ENCODE measurements at regions not wholly inside any gene's neighbourhood (a gene's known extent, or its start where the extent isn't known, plus 50 kb on each side); places are given as distances from the start of the nearest gene placed in this dataset.
"Not testable (repeated sequence)": the region's sequence is repeated elsewhere in the genome, so short reads cannot be mapped to it uniquely, and the experiment has no call there.

DNA sequence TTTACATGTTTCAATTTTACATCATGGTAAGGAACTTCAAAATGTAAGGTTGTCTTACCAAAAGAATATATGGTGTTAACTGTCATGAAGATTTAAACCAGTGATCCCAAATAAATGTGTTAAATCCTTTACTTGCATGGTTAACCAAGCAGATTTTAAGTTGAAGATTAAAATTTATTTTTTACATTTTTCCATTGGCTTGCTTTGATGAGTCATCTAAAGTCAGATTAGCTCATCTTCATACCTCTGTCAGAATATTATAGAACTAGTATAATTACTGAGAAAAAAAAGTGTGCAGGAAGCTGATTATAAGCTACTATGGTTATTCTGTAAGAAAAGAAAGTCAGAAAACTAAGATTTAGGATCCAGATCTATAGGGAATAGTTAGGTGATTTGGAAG lies 95.3 kb upstream of the DPH5 start:
- CTCF ChIA-PET = no interaction called here
- POLR2A ChIA-PET = no interaction called here
- no peak for DNase-seq (ENCODE audit: extremely low spot score)

DNA sequence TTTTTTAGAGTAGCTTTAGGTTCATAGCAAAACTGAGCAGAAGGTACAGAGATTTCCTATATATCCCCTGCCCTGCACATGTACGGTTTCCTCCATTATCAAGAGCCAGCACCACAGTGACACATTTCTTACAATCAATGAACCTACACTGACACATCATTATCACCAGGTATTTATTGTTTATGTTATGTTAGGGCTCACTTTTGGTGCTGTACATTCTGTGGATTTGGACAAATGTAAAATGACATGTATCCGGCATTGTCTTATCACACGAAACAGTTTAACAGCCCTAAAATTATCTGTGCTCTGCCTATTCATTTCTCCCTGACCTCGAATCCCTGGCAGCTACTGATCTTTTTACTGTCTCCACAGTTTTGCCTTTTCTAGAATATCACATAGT lies 93.7 kb upstream of the DPH5 start:
- CTCF ChIA-PET = no interaction called here
- POLR2A ChIA-PET = no interaction called here
- no peak for DNase-seq (ENCODE audit: extremely low spot score)
- no peak for TF ChIP-seq SP1 (IDR thresholded peaks at IDR 0.05)
- TF ChIP-seq ZNF384 (IDR thresholded peaks at IDR 0.05) = no peak

More for the DNA sequence above, 95.3 kb upstream of the DPH5 start:
- TF ChIP-seq FOXM1 (IDR thresholded peaks at IDR 0.05; ENCODE audit: borderline replicate concordance) (no peak), FOXA1 (IDR thresholded peaks at IDR 0.05) (no peak), L3MBTL2 (conservative IDR thresholded peaks at IDR 0.05) (no peak), SP1 (IDR thresholded peaks at IDR 0.05) (no peak), FOXK2 (IDR thresholded peaks at IDR 0.05) (no peak), LEF1 (IDR thresholded peaks at IDR 0.05; ENCODE audit: borderline replicate concordance) (no peak), ARNT (IDR thresholded peaks at IDR 0.05) (no peak), ZNF384 (IDR thresholded peaks at IDR 0.05) (no peak), SUZ12 (IDR thresholded peaks at IDR 0.05) (no peak), ELF4 (IDR thresholded peaks at IDR 0.05) (no peak), CTBP1 (IDR thresholded peaks at IDR 0.05; ENCODE audit: borderline replicate concordance) (no peak), TARDBP (IDR thresholded peaks at IDR 0.05) (no peak), HDGF (IDR thresholded peaks at IDR 0.05; ENCODE audit: borderline replicate concordance) (no peak), NFRKB (IDR thresholded peaks at IDR 0.05) (no peak)
- TF ChIP-seq, protein P1, sequence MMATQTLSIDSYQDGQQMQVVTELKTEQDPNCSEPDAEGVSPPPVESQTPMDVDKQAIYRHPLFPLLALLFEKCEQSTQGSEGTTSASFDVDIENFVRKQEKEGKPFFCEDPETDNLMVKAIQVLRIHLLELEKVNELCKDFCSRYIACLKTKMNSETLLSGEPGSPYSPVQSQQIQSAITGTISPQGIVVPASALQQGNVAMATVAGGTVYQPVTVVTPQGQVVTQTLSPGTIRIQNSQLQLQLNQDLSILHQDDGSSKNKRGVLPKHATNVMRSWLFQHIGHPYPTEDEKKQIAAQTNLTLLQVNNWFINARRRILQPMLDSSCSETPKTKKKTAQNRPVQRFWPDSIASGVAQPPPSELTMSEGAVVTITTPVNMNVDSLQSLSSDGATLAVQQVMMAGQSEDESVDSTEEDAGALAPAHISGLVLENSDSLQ (IDR thresholded peaks at IDR 0.05) = no peak

DNA sequence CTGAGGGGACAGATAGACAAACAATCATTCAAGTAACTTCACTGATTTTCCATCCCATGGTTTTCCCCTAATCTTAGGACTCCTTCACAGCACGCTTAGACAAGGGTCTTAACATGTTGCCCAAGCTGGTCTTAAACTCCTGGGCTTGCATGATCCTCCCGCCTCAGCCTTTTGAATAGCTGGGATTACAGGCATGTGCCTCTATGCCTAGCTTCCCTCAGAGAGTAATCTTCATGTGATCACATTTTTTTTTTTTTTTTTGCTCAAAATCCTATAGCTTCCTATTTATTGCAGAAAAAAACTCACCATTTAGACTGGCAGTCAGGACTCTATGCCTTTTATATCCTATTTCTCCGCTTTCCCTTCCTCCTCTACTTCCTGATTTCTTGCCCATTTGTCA lies 90.4 kb upstream of the DPH5 start:
- CTCF ChIA-PET = no interaction called here
- POLR2A ChIA-PET = no interaction called here
- no peak for TF ChIP-seq FOXA1 (IDR thresholded peaks at IDR 0.05)
- TF ChIP-seq LEF1 (IDR thresholded peaks at IDR 0.05; ENCODE audit: borderline replicate concordance) = no peak
- TF ChIP-seq CTBP1 (IDR thresholded peaks at IDR 0.05; ENCODE audit: borderline replicate concordance) = no peak
- TF ChIP-seq HDGF (IDR thresholded peaks at IDR 0.05; ENCODE audit: borderline replicate concordance) = no peak
- no peak for TF ChIP-seq SUZ12 (IDR thresholded peaks at IDR 0.05)
- TF ChIP-seq BHLHE40 (IDR thresholded peaks at IDR 0.05; ENCODE audit: borderline replicate concordance) = no peak
- TF ChIP-seq ZNF384 (IDR thresholded peaks at IDR 0.05) = no peak
- no peak for TF ChIP-seq TARDBP (IDR thresholded peaks at IDR 0.05)
- no peak for TF ChIP-seq NFRKB (IDR thresholded peaks at IDR 0.05)
- no peak for TF ChIP-seq FOXK2 (IDR thresholded peaks at IDR 0.05)
- no peak for TF ChIP-seq ARNT (IDR thresholded peaks at IDR 0.05)

DNA sequence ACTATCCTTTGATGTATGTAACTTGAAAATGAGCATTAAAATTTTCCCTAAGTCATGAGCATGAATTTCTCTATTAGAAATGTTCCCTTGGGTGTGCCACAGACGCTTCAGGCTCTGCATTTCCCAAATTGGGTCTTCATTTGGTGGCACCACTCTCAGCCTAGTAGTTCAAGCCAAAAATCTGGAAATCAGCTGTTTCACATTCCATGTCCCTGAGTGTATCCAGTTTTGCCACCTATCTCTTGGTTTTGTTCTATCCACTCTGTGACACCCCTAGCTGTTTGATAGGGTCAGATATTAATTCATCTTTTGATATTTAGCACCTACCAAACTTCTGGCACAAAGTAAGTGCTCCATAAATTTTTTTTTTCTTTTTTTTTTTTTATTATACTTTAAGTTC lies 89.5 kb upstream of the DPH5 start:
- DNase-seq (ENCODE audit: extremely low spot score) = no peak
- POLR2A ChIA-PET = no interaction called here
- TF ChIP-seq, protein P1 (IDR thresholded peaks at IDR 0.05) = no peak
- TF ChIP-seq ZNF384 (IDR thresholded peaks at IDR 0.05) (no peak), SUZ12 (IDR thresholded peaks at IDR 0.05) (no peak)
- CTCF ChIA-PET = no interaction called here

More for the DNA sequence above, 90.4 kb upstream of the DPH5 start:
- no peak for DNase-seq (ENCODE audit: extremely low spot score)

DNA sequence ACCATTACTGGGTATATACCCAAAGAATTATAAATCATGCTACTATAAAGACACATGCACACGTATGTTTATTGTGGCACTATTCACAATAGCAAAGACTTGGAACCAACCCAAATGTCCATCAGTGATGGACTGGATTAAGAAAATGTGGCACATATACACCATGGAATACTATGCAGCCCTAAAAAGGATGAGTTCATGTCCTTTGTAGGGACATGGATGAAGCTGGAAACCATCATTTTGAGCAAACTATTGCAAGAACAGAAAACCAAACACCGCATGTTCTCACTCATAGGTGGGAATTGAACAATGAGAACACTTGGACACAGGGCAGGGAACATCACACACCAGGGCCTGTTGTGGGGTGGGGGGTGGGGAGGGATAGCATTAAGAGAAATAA lies 88.5 kb upstream of the DPH5 start:
- POLR2A ChIA-PET; CTCF ChIA-PET; DNase-seq (ENCODE audit: extremely low spot score): not testable (repeated sequence)

DNA sequence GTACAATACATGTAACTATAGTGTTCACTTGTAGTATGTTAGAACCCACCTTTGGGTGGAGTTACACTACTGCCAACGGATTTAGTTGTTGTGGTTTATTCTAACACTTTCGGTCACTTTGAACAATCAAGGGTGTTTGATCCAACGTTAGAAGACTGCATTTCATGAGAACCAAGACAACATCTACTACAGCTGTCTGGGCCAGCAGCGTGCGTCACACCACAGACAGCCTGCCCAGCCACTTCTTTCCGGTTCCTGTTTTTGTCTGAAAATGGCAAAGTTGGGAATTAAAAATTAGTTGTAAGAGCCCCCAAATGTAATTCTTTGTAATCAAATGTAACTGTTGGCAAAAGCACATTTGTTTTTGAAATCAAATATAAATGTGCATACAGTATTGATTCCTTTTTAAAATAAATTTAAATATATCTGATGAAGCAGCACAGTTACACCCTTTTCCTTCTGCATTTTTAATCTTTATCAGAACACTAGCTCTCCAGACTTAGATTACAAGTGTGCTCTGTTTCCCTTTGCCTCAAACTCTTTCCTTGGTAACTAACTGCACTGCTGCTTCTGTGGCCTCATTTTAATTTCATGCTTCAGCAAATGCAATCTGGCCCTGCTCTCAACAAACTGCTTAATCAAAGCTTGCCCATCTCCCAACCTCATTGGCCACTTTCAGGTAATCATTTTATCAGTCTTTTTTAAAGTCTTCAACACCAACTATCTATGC lies 86.6 kb upstream of the DPH5 start:
- DNase-seq (ENCODE audit: extremely low spot score) = no peak
- CTCF ChIA-PET = interaction anchor here (0.7 kb wide), 1 partner anchor 13 kb away, joined by 7 read pairs; no protein-coding TSS in a partner anchor
- POLR2A ChIA-PET = no interaction called here
- TF ChIP-seq SUZ12 (IDR thresholded peaks at IDR 0.05) (no peak), L3MBTL2 (conservative IDR thresholded peaks at IDR 0.05) (no peak), ZNF384 (IDR thresholded peaks at IDR 0.05) (no peak), NFRKB (IDR thresholded peaks at IDR 0.05) (no peak), BHLHE40 (IDR thresholded peaks at IDR 0.05; ENCODE audit: borderline replicate concordance) (no peak), ELF4 (IDR thresholded peaks at IDR 0.05) (no peak), FOXA1 (IDR thresholded peaks at IDR 0.05) (no peak), TARDBP (IDR thresholded peaks at IDR 0.05) (no peak), SP1 (IDR thresholded peaks at IDR 0.05) (no peak), CTBP1 (IDR thresholded peaks at IDR 0.05; ENCODE audit: borderline replicate concordance) (no peak), FOXK2 (IDR thresholded peaks at IDR 0.05) (no peak), HDGF (IDR thresholded peaks at IDR 0.05; ENCODE audit: borderline replicate concordance) (no peak), LEF1 (IDR thresholded peaks at IDR 0.05; ENCODE audit: borderline replicate concordance) (no peak), FOXM1 (IDR thresholded peaks at IDR 0.05; ENCODE audit: borderline replicate concordance) (no peak)
- TF ChIP-seq, protein P1 (IDR thresholded peaks at IDR 0.05) = no peak

DNA sequence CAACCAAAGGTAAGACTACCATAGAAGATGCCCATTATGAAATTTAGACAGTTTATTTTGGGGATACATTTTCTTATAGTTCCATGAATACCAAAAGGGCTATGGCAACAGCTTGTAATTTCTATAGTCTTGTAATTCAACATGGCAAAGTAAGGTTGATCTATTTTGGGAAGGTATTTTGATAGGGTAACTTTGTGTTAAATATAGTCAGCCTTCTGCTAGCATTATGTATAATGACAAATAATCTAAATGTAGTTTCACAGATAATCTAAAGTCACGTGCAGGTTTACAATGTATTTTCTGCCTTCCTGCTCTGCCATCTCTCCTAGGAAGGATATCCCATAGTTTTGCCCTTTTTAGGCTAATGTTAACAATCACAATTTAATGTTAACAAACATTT lies 85.9 kb upstream of the DPH5 start:
- DNase-seq (ENCODE audit: extremely low spot score) = no peak
- POLR2A ChIA-PET = no interaction called here
- no peak for TF ChIP-seq BHLHE40 (IDR thresholded peaks at IDR 0.05; ENCODE audit: borderline replicate concordance)
- TF ChIP-seq HDGF (IDR thresholded peaks at IDR 0.05; ENCODE audit: borderline replicate concordance) = no peak
- TF ChIP-seq FOXA1 (IDR thresholded peaks at IDR 0.05) = no peak
- no peak for TF ChIP-seq CTBP1 (IDR thresholded peaks at IDR 0.05; ENCODE audit: borderline replicate concordance)
- no peak for TF ChIP-seq TARDBP (IDR thresholded peaks at IDR 0.05)
- TF ChIP-seq, protein P1 (IDR thresholded peaks at IDR 0.05) = no peak
- TF ChIP-seq ELF4 (IDR thresholded peaks at IDR 0.05) = no peak
- no peak for TF ChIP-seq SUZ12 (IDR thresholded peaks at IDR 0.05)
- no peak for TF ChIP-seq NFRKB (IDR thresholded peaks at IDR 0.05)
- TF ChIP-seq ARNT (IDR thresholded peaks at IDR 0.05) = no peak
- CTCF ChIA-PET = no interaction called here

Data from HEK293T (cell line).